Brain microvascular endothelial cell (primary cell): ENCODE measurements at regions not wholly inside any gene's neighbourhood (a gene's known extent, or its start where the extent isn't known, plus 50 kb on each side); places are given as distances from the start of the nearest gene placed in this dataset.
"Not testable (repeated sequence)": the region's sequence is repeated elsewhere in the genome, so short reads cannot be mapped to it uniquely, and the experiment has no call there.

Source experiments
- DNase-seq: peaks from one replicate; pipeline ENCODE4 v3.0.0-alpha.2; 2020
- H3K27ac ChIP-seq: fragments of 250-450 bp; sonication (Bioruptor Pico); 2 replicates; pipeline ENCODE4 v1.5.1; 2020; ENCODE audit warnings: mild to moderate bottlenecking, moderate library complexity
- H3K27me3 ChIP-seq: fragments of 250-450 bp; sonication (Bioruptor Pico); replicated peaks from 2 replicates; pipeline ENCODE4 v1.5.1; 2020; ENCODE audit warnings: mild to moderate bottlenecking
- H3K36me3 ChIP-seq: fragments of 250-450 bp; sonication (Bioruptor Pico); replicated peaks from 2 replicates; pipeline ENCODE4 v1.5.1; 2020; ENCODE audit warnings: mild to moderate bottlenecking
- H3K4me3 ChIP-seq: 2 replicates; pipeline ENCODE4 v1.5.1; 2011; ENCODE audit warnings: low read depth, mild to moderate bottlenecking, control low read depth, low read length, moderate library complexity
- in situ Hi-C: cut with HindIII; loops from 2 replicates; pipeline ENCODE4 v1.10.0; 2017; ENCODE audit warnings: low sequenced_read_pairs, low pct_ligation_motif_present
- TF ChIP-seq, protein P1 (sequence below): IDR thresholded peaks from 2 replicates; pipeline ENCODE4 v1.5.1; 2011; ENCODE audit warnings: low read depth, mild to moderate bottlenecking, moderate library complexity, low read length, control low read depth, inconsistent platforms; ENCODE audit errors: missing control alignments

DNA sequence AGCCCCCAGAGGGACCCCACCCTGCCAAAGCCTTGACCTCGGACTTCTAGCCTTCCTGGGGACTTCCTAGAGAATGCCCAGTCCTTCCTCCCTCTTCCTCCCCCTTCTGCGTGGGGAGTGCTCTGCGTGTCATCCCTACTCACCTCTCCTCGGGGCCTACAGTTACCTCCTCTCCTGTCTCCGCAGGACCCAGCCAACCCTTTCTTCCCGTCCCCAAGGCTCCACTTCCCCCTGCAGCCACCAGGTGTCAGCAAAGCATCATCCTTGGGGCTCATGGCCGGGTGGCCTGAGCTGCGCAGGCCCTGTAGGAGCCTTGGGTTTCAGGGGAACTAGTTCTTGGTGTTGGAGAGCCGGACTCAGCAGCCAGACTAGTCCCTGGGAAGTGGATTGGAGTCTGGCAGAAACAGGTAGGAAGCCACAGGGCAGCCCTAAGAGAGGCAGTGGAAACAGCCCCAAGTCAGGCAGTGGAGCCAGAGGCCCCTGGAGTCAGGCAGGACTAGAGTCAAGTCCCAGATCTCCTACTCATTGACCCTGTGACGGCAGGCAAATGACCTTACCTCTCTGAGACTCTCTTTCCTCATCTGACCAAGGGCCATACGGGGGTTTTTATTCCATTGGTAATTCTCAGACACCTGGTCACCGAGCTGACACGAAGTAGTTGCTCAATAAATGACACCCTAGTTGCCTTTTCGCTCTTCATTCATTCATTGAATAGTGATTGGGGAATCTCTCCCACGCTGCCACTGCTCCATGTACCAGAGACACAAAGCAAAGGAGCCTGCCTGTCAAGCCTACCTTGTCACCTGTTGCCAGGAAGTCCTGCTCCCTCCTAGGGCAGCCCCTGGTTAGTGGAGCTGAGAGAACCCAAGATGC, 101.8 kb upstream of the GRK3 start:
- DNase-seq: peak; percentile 75
- H3K36me3 ChIP-seq: peaks cover 37% of the 10 kb centered on the region
- in situ Hi-C loops: not testable (repeated sequence)

DNA sequence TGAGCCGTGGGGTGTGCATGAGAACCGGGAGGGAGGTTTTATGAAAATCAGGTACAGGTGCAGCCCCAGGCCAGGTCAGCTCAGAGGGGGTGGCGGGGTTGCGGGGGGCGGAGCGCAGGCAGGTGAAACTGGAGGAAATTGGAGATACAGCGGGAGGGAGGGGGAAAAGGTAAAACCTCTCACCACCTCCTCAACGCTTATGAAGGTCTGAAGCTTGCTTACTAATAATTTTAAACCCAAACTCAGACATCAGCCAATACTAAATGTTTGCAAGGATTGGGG, 101.2 kb upstream of the GRK3 start:
- in situ Hi-C loops, H3K27ac ChIP-seq, H3K27me3 ChIP-seq, H3K4me3 ChIP-seq, DNase-seq: not testable (repeated sequence)
- peaks cover 37% of the 10 kb centered on the region for H3K36me3 ChIP-seq

More for the DNA sequence above, 101.8 kb upstream of the GRK3 start:
- TF ChIP-seq, protein P1, sequence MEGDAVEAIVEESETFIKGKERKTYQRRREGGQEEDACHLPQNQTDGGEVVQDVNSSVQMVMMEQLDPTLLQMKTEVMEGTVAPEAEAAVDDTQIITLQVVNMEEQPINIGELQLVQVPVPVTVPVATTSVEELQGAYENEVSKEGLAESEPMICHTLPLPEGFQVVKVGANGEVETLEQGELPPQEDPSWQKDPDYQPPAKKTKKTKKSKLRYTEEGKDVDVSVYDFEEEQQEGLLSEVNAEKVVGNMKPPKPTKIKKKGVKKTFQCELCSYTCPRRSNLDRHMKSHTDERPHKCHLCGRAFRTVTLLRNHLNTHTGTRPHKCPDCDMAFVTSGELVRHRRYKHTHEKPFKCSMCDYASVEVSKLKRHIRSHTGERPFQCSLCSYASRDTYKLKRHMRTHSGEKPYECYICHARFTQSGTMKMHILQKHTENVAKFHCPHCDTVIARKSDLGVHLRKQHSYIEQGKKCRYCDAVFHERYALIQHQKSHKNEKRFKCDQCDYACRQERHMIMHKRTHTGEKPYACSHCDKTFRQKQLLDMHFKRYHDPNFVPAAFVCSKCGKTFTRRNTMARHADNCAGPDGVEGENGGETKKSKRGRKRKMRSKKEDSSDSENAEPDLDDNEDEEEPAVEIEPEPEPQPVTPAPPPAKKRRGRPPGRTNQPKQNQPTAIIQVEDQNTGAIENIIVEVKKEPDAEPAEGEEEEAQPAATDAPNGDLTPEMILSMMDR: peak; percentile 99
- not testable (repeated sequence) for H3K4me3 ChIP-seq, H3K27ac ChIP-seq, H3K27me3 ChIP-seq

- H3K4me3 ChIP-seq, H3K27me3 ChIP-seq, H3K27ac ChIP-seq, DNase-seq, in situ Hi-C loops: not testable (repeated sequence)
- H3K36me3 ChIP-seq: peaks cover 29% of the 10 kb centered on the region
These were observed 100.1 kb upstream of the GRK3 start for GRCh38 chr22:25464326-25464725.

DNA sequence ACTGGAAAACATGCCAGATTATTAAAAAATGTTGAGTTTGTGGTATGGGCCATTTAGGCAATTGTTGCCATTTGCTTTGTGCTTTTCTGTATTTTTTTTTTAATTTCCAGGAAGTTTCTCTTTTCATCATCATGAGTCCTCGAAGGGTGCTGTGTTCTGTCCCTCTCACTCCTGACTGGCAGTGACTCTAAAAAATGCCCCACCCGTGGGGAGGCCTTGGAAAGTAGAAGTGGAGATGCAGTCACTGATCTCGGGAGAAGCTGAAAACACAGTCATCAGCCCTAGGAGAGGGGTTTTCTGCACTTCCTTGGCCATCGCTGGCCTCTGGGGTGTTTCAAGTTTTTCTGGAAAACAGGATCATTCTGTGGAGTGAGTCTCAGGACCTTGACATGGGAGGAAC, 98.5 kb upstream of the GRK3 start:
- Histone ChIP-seq H3K27ac (no peak overlapping the region), H3K4me3 (no peak overlapping the region), H3K27me3 (no peaks in the 10 kb centered on the region), H3K36me3 (peaks cover 13% of the 10 kb centered on the region)
- DNase-seq: no peak
- TF ChIP-seq, protein P1: no peak
- in situ Hi-C loops: no loop called here

DNA sequence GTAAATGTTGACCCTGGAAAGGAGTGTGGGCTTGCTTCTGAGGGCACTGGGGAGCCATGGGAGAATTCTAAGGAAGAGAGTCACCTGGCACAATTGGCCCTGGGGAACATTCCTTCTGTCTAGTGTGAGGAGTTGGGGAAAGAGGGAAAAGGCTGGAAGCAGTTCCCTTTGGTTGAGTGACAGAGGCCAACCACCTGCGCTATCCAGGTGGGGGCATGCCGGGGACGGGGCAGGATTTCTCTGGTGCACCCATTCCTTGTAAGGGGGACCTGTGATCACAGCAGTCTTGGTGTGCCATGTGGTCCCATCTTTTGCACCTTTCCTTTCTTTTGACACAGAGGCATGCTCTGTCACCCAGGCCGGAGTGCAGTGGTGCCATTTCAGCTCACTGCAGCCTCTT, 92.1 kb upstream of the GRK3 start:
- Histone ChIP-seq H3K4me3 (no peak overlapping the region), H3K27ac (no peak overlapping the region), H3K27me3 (no peaks in the 10 kb centered on the region), H3K36me3 (no peaks in the 10 kb centered on the region)
- in situ Hi-C loops: no loop called here
- TF ChIP-seq, protein P1: no peak
- DNase-seq: no peak

GRCh38 chr22:25475257-25476022, 89.0 kb upstream of the GRK3 start:
- no peak overlapping the region for H3K4me3 ChIP-seq
- in situ Hi-C loops: no loop called here
- H3K36me3 ChIP-seq: no peaks in the 10 kb centered on the region
- DNase-seq: peak; percentile 83
- TF ChIP-seq, protein P1: no peak
- H3K27me3 ChIP-seq: no peaks in the 10 kb centered on the region
- H3K27ac ChIP-seq: no peak overlapping the region
